22Rv1 (cell line): ENCODE measurements at regions not wholly inside any gene's neighbourhood (a gene's known extent, or its start where the extent isn't known, plus 50 kb on each side); places are given as distances from the start of the nearest gene placed in this dataset.

Source experiments
- ZFX ChIP-seq: fragments of 450-650 bp; IDR thresholded peaks from 2 replicates; pipeline ENCODE4 v1.6.1; 2017; ENCODE audit warnings: antibody characterized with exemption, borderline replicate concordance
- TF ChIP-seq, protein P1 (sequence below): fragments of 450-650 bp; IDR thresholded peaks from 2 replicates; pipeline ENCODE4 v1.5.1; 2017; ENCODE audit warnings: mild to moderate bottlenecking

DNA sequence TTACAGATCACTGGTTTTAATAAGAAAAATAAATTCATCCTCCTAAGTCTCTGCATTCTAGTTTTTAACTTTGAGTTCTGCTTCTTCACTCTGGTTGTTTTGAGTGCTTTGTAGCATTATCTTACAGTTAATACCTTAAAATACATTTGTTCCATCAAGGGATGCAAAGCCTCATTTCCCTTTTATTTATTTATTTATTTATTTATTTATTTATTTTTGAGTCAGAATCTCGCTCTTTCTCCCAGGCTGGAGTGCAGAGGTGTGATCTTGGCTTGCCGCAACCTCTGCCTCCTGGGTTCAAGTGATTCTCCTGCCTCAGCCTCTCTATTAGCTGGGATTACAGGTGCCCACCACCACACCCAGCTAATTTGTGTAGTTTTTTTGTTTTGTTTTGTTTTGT, 147.8 kb downstream of the ZNF326 start:
- TF ChIP-seq, protein P1, sequence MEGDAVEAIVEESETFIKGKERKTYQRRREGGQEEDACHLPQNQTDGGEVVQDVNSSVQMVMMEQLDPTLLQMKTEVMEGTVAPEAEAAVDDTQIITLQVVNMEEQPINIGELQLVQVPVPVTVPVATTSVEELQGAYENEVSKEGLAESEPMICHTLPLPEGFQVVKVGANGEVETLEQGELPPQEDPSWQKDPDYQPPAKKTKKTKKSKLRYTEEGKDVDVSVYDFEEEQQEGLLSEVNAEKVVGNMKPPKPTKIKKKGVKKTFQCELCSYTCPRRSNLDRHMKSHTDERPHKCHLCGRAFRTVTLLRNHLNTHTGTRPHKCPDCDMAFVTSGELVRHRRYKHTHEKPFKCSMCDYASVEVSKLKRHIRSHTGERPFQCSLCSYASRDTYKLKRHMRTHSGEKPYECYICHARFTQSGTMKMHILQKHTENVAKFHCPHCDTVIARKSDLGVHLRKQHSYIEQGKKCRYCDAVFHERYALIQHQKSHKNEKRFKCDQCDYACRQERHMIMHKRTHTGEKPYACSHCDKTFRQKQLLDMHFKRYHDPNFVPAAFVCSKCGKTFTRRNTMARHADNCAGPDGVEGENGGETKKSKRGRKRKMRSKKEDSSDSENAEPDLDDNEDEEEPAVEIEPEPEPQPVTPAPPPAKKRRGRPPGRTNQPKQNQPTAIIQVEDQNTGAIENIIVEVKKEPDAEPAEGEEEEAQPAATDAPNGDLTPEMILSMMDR, result no peak
- TF ChIP-seq ZFX, result no peak
